ENCODE measurements at regions not wholly inside any gene's neighbourhood (a gene's known extent, or its start where the extent isn't known, plus 50 kb on each side); places are given as distances from the start of the nearest gene placed in this dataset.

DNA sequence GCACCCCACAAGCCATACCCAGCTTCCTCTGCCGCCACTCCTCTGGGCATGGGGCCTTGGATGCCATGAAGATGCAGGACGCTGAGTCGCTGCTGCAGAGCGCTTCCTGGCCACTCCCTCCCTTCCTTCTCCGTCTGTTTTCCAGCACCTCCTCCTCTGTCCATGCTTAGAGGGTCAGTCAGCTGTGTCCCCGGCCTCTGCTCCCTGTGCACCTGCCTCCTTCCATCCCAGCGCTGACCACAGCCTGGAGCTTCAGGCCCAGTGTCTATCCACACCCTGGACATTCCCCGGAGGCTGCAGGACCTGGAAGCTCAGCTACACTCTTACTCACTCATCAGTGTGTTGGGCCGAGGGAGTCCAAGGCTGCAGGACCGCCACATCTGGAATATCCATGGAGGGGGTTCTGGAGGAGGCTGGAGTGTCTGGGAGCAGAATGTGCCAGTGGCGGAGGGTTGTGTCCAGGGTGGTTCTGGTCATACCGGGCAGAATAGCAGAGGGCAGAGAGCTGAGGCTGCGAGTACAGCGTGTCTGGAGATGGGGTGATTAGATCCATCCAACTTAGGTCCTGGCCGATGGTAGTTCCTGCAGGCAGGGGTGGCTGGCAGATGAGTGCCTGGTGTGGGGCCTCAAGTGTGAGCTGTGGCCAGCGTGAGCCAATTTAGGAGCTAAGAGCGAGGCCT is 58.6 kb upstream of the ADRA2C start:
- no peak overlapping the region for H3K27ac ChIP-seq
- 75% methylated on average over 14 of the region's 17 CpGs for WGBS (ENCODE audit: missing lambda C conversion rate)
- FAIRE-seq, result no peak

DNA sequence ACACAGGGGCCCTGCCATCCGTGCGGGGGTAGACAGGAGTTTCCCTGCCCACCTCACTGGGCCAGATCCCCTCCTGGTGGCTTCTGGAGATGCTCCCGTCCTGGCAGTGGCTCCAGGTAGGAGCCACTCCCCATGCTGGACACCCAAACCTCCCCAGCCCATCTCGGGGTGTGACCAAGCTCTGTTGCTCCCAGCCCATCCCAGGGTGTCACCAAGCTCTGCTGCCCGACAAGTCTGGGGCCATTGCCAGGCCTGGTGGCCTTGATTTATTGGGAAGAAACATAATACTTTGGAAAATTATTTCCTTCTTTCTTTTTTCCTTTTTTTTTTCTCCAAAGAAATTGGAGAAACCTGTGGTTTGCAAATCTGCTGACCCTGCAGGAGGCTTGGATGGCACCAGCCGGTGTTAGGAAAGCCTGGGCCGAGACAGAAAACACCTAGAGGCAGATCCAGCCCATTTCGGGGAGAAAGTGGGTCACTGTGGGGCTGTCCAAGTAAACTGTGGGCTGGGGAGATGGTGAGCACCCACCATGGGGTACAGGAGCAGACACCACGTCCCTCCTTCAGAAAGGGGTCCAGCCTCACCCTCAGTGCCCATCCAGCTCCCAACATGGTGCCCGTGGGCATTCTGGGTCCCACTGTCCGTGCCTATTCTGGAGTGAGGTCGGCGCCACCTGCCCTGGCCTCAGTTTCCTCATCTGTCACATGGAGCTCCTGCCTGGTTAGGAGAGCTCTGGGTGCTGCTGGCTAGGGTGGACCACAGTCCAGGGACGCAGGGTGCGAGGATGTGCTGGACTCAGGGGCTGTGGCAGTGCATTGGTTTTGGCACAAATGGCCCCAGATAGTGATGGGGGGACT is 59.4 kb upstream of the ADRA2C start:
- no peak for ATAC-seq
- ChIA-PET CTCF (interaction anchor here (0.6 to 0.8 kb wide), 2 partner anchors 23 to 108 kb away, joined by 3 read pairs; no protein-coding TSS in a partner anchor), POLR2A (no interaction called here)
- 54% methylated on average over 13 of the region's 15 CpGs for WGBS (ENCODE audit: missing lambda C conversion rate)
- Histone ChIP-seq H3K4me2 (no peak overlapping the region), H3K9me3 (no peaks in the 10 kb centered on the region), H3K4me3 (no peak overlapping the region), H3K4me1 (no peaks in the 10 kb centered on the region), H3K27ac (no peak overlapping the region)
- DNase-seq (ENCODE audit: low read depth in 1 of 2, low spot score in 1 of 2), result no peak
- FAIRE-seq, result no peak
- TF ChIP-seq MAFK (IDR thresholded peaks at IDR 0.05; ENCODE audit: partially characterized antibody), result peak; percentile 4
- TF ChIP-seq ZFP36 (IDR thresholded peaks at IDR 0.05; ENCODE audit: borderline replicate concordance, partially characterized antibody), result no peak

More for the DNA sequence above, 58.6 kb upstream of the ADRA2C start:
- Histone ChIP-seq H3K4me3 (no peak overlapping the region), H3K9me3 (no peaks in the 10 kb centered on the region), H3K4me1 (no peaks in the 10 kb centered on the region), H3K4me2 (no peak overlapping the region)
- no peak for DNase-seq (ENCODE audit: low read depth in 1 of 2, low spot score in 1 of 2)
- CTCF ChIA-PET, result interaction anchor here (0.8 kb wide), 1 partner anchor 22 kb away, joined by 3 read pairs; no protein-coding TSS in a partner anchor
- no peak for ATAC-seq
- TF ChIP-seq MAZ (IDR thresholded peaks at IDR 0.05; ENCODE audit: borderline replicate concordance, low read depth, low read length), result no peak
- TF ChIP-seq POLR2A (IDR thresholded peaks at IDR 0.05; ENCODE audit: low read length), result no peak
- no peak for TF ChIP-seq KDM1A (IDR thresholded peaks at IDR 0.05; ENCODE audit: low read depth)
- TF ChIP-seq, protein P1, sequence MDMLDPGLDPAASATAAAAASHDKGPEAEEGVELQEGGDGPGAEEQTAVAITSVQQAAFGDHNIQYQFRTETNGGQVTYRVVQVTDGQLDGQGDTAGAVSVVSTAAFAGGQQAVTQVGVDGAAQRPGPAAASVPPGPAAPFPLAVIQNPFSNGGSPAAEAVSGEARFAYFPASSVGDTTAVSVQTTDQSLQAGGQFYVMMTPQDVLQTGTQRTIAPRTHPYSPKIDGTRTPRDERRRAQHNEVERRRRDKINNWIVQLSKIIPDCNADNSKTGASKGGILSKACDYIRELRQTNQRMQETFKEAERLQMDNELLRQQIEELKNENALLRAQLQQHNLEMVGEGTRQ (IDR thresholded peaks at IDR 0.05), result no peak
- no peak for TF ChIP-seq HOXB13 (CRISPR knock-in tag; IDR thresholded peaks at IDR 0.05; ENCODE audit: low read depth)
- TF ChIP-seq, protein P2, sequence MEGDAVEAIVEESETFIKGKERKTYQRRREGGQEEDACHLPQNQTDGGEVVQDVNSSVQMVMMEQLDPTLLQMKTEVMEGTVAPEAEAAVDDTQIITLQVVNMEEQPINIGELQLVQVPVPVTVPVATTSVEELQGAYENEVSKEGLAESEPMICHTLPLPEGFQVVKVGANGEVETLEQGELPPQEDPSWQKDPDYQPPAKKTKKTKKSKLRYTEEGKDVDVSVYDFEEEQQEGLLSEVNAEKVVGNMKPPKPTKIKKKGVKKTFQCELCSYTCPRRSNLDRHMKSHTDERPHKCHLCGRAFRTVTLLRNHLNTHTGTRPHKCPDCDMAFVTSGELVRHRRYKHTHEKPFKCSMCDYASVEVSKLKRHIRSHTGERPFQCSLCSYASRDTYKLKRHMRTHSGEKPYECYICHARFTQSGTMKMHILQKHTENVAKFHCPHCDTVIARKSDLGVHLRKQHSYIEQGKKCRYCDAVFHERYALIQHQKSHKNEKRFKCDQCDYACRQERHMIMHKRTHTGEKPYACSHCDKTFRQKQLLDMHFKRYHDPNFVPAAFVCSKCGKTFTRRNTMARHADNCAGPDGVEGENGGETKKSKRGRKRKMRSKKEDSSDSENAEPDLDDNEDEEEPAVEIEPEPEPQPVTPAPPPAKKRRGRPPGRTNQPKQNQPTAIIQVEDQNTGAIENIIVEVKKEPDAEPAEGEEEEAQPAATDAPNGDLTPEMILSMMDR (IDR thresholded peaks at IDR 0.05), result no peak
- no peak for TF ChIP-seq PHF8 (IDR thresholded peaks at IDR 0.05; ENCODE audit: borderline replicate concordance, low read depth)
- TF ChIP-seq, protein P3, sequence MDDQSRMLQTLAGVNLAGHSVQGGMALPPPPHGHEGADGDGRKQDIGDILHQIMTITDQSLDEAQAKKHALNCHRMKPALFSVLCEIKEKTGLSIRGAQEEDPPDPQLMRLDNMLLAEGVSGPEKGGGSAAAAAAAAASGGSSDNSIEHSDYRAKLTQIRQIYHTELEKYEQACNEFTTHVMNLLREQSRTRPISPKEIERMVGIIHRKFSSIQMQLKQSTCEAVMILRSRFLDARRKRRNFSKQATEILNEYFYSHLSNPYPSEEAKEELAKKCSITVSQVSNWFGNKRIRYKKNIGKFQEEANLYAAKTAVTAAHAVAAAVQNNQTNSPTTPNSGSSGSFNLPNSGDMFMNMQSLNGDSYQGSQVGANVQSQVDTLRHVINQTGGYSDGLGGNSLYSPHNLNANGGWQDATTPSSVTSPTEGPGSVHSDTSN (IDR thresholded peaks at IDR 0.05), result no peak
- no peak for TF ChIP-seq POLR2AphosphoS2 (conservative IDR thresholded peaks at IDR 0.05; ENCODE audit: low read length)
- TF ChIP-seq HEYL (CRISPR knock-in tag; IDR thresholded peaks at IDR 0.05), result no peak
- no peak for TF ChIP-seq BHLHE40 (IDR thresholded peaks at IDR 0.05; ENCODE audit: low read depth, low read length)
- TF ChIP-seq FOXS1 (CRISPR knock-in tag; IDR thresholded peaks at IDR 0.05), result no peak
- TF ChIP-seq, protein P4, sequence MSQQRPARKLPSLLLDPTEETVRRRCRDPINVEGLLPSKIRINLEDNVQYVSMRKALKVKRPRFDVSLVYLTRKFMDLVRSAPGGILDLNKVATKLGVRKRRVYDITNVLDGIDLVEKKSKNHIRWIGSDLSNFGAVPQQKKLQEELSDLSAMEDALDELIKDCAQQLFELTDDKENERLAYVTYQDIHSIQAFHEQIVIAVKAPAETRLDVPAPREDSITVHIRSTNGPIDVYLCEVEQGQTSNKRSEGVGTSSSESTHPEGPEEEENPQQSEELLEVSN (IDR thresholded peaks at IDR 0.05; ENCODE audit: borderline replicate concordance, low read depth), result no peak
- POLR2A ChIA-PET, result no interaction called here

DNA sequence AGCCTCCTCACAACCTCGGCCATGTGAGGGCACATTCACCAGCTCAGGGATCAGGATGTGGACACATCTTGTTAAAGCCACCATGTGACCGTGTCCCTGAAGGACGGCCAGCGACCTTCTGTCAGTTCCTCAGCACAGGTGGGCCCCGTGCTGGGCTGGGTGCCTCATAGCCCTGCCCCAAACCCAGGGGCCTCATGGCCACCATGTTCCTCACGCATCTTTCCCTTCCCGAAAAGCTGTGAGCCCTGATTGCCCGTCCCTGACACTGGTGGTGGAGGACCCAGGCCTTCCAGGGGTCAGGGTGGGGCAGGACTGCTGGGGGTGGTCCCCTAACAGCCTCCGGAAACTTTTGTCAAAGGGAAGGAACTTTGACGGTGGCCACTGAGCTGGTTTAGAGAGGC is 60.1 kb upstream of the ADRA2C start:
- no peaks in the 10 kb centered on the region for H3K4me1 ChIP-seq
- 61% methylated on average over 2 of the region's 10 CpGs for WGBS (ENCODE audit: missing lambda C conversion rate)
- CTCF ChIA-PET, result interaction anchor here (0.6 kb wide), 1 partner anchor 109 kb away, joined by 3 read pairs; no protein-coding TSS in a partner anchor
- no peaks in the 10 kb centered on the region for H3K9me3 ChIP-seq
- DNase-seq (ENCODE audit: low read depth in 1 of 2, low spot score in 1 of 2), result no peak
- FAIRE-seq, result no peak
- H3K4me2 ChIP-seq, result no peak overlapping the region
- no peak for ATAC-seq
- TF ChIP-seq NPAS2 (CRISPR knock-in tag; IDR thresholded peaks at IDR 0.05; ENCODE audit: borderline replicate concordance), result no peak
- TF ChIP-seq, protein P1 (IDR thresholded peaks at IDR 0.05), result no peak
- POLR2A ChIA-PET, result no interaction called here
- H3K4me3 ChIP-seq, result no peak overlapping the region
- no peak overlapping the region for H3K27ac ChIP-seq

Measured in A549 (cell line).